BLaER1 (cell line): ENCODE measurements at regions not wholly inside any gene's neighbourhood (a gene's known extent, or its start where the extent isn't known, plus 50 kb on each side); places are given as distances from the start of the nearest gene placed in this dataset.

Experiments
- H3K27ac ChIP-seq: shearing (Covaris generic); formaldehyde crosslinking; 2 replicates; pipeline ENCODE4 v1.8.1; 2022
- H3K27me3 ChIP-seq: shearing (Covaris generic); formaldehyde crosslinking; 2 replicates; pipeline ENCODE4 v1.8.1; 2022
- H3K36me3 ChIP-seq: shearing (Covaris generic); formaldehyde crosslinking; 2 replicates; pipeline ENCODE4 v1.8.1; 2022
- H3K4me1 ChIP-seq: shearing (Covaris generic); formaldehyde crosslinking; 2 replicates; pipeline ENCODE4 v1.8.1; 2022
- H3K4me2 ChIP-seq: shearing (Covaris generic); formaldehyde crosslinking; 2 replicates; pipeline ENCODE4 v1.8.1; 2022
- H3K4me3 ChIP-seq: shearing (Covaris generic); formaldehyde crosslinking; 2 replicates; pipeline ENCODE4 v1.8.1; 2022
- H3K9ac ChIP-seq: shearing (Covaris generic); formaldehyde crosslinking; 2 replicates; pipeline ENCODE4 v1.8.1; 2022
- H3K9me3 ChIP-seq: shearing (Covaris generic); formaldehyde crosslinking; 2 replicates; pipeline ENCODE4 v1.8.1; 2022
- H4K20me1 ChIP-seq: shearing (Covaris generic); formaldehyde crosslinking; 2 replicates; pipeline ENCODE4 v1.8.1; 2022
- Cebpa-rat ChIP-seq: shearing (Covaris generic); IDR thresholded peaks from 2 replicates; pipeline ENCODE4 v1.8.1; 2022

DNA sequence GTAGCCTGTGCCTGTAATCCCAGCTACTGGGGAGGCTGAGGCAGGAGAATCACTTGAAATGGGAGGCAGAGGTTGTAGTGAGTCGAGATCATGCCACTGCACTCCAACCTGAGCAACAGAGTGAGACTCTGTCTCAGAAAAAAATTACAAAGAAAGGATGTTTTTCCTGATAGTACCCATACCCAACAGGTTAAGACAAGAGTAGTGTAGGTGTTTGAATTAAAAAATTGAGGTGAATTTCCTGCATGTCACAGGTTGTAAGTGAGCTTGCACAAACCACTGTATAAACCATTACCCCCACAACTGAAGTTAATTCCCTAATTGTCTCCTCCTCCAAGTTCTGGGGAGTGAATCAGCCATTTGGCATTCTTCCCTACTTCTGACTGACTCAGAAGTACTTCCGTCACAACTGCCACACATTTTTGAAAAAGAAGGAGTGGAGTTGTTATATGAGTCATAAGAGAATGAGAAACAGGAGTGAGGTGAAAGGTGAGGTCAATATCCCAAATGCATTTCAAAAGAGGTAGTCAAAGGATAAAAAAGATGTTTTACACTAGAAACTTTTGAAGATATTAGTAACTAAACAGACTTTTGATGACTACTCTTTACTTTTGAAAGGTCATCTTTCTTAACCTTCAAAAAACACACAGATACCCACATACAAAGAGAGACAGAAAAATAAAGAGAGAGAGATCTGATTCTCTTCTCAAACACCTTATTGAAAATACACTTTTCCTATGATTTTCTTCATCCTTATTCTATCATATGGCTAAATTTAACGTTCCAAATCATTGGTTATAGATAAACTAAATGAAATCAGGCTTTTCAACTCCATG is 134.5 kb downstream of the BTC start:
- Histone ChIP-seq H3K9me3 (no peaks in the 10 kb centered on the region), H3K4me1 (no peaks in the 10 kb centered on the region), H3K4me2 (no peak overlapping the region), H3K4me3 (no peak overlapping the region), H3K27me3 (no peaks in the 10 kb centered on the region), H3K9ac (no peak overlapping the region), H3K36me3 (no peaks in the 10 kb centered on the region), H4K20me1 (no peaks in the 10 kb centered on the region), H3K27ac (no peak overlapping the region)
- TF ChIP-seq Cebpa-rat: no peak

DNA sequence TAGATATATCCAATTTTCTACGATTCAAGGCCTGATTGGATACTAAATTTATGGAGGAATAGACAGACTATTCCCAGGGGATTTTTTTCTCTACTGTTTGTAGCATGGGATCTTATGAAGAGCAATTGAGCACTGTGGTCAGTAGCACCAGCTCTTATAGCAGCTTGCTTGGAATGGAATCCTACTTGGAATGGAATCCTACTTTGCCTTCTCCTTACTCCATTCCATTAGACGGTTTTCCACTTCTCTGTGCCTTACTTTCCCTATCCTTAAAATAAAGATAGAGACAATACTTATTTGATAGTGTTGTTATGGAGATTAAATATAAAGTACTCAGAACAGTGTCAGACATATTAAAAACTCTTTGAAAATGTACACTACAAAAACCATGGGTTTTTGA is 133.5 kb downstream of the BTC start:
- H3K9me3 ChIP-seq: no peaks in the 10 kb centered on the region
- no peaks in the 10 kb centered on the region for H3K4me1 ChIP-seq
- H3K4me3 ChIP-seq: no peak overlapping the region
- no peaks in the 10 kb centered on the region for H3K27me3 ChIP-seq
- no peak overlapping the region for H3K9ac ChIP-seq
- H3K27ac ChIP-seq: no peak overlapping the region
- H3K36me3 ChIP-seq: no peaks in the 10 kb centered on the region
- H3K4me2 ChIP-seq: no peak overlapping the region
- no peaks in the 10 kb centered on the region for H4K20me1 ChIP-seq
- TF ChIP-seq Cebpa-rat: no peak

GRCh38 chr4:74661427-74662201 is 132.7 kb downstream of the BTC start:
- H3K4me2 ChIP-seq: no peak overlapping the region
- no peaks in the 10 kb centered on the region for H4K20me1 ChIP-seq
- no peak overlapping the region for H3K9ac ChIP-seq
- no peak overlapping the region for H3K4me3 ChIP-seq
- H3K4me1 ChIP-seq: no peaks in the 10 kb centered on the region
- no peak for TF ChIP-seq Cebpa-rat
- H3K27ac ChIP-seq: no peak overlapping the region
- H3K36me3 ChIP-seq: no peaks in the 10 kb centered on the region
- no peaks in the 10 kb centered on the region for H3K27me3 ChIP-seq
- no peaks in the 10 kb centered on the region for H3K9me3 ChIP-seq

DNA sequence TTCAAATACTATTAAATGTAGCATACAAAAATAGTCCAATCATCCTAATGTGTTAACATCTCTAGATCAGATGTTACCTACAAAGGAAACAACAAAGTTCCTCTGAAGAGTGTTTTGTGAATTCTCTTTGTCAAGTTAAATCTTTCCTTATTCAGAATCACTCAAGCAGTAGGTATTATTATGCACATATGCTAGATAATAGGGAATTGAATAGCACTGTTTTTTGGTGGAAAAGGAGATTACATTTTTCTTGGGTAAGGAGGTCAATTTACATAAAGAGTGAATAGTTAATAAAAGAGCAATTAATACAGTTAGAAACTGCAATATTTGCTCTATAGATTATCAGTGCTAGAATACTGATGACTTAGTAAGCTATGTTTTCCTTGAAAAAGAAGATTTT is 130.7 kb downstream of the BTC start:
- Histone ChIP-seq H3K9ac (no peak overlapping the region), H3K27me3 (no peaks in the 10 kb centered on the region), H3K4me2 (no peak overlapping the region), H3K4me3 (no peak overlapping the region), H3K27ac (no peak overlapping the region), H4K20me1 (no peaks in the 10 kb centered on the region), H3K4me1 (no peaks in the 10 kb centered on the region), H3K36me3 (no peaks in the 10 kb centered on the region), H3K9me3 (no peaks in the 10 kb centered on the region)
- TF ChIP-seq Cebpa-rat: no peak

DNA sequence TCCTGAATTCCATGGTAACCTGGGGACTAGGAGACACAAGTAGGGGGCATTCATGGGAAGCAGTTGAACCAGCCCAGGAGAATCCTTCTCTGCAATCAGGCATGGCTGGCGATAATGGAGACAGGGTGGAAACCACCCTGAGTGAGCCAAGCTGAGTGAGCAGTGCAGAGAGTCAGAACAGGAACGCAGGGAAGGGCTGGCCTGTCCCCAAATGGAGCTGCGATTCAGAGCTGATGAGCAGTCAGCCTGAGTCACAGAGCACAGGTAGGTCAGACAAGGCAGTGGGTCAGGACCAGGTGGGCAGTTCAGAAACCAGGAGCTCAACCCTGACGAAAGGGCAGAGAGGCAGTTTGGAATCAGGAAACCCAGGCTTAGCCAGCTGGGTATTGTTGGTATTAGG is 129.0 kb downstream of the BTC start:
- Histone ChIP-seq H3K9me3 (no peaks in the 10 kb centered on the region), H3K4me1 (no peaks in the 10 kb centered on the region), H3K9ac (no peak overlapping the region), H3K36me3 (no peaks in the 10 kb centered on the region), H3K27me3 (no peaks in the 10 kb centered on the region), H3K4me2 (no peak overlapping the region), H3K27ac (no peak overlapping the region), H3K4me3 (no peak overlapping the region), H4K20me1 (no peaks in the 10 kb centered on the region)
- TF ChIP-seq Cebpa-rat: no peak

DNA sequence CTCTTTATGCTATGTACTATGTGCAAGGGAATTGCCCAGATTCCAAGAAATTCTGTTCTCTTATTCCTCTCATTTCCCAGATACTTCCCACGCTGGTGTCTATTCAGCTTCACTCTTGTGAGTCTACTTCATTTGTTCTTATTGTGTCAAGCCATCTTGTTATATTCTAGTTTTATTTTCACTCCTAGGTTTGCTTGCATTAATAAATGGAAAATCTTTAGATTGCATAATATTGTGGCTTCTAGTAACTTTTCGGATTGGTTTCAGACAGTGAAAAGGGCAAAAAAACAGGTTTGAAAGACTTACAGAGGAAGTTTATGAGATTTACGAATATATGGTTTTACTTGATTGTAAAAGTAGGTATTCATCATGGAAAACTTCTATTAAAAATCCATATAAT is 128.4 kb downstream of the BTC start:
- TF ChIP-seq Cebpa-rat: no peak
- Histone ChIP-seq H3K27me3 (no peaks in the 10 kb centered on the region), H3K4me3 (no peak overlapping the region), H3K27ac (no peak overlapping the region), H3K4me1 (no peaks in the 10 kb centered on the region), H3K9ac (no peak overlapping the region), H3K36me3 (no peaks in the 10 kb centered on the region), H3K4me2 (no peak overlapping the region), H4K20me1 (no peaks in the 10 kb centered on the region), H3K9me3 (no peaks in the 10 kb centered on the region)

DNA sequence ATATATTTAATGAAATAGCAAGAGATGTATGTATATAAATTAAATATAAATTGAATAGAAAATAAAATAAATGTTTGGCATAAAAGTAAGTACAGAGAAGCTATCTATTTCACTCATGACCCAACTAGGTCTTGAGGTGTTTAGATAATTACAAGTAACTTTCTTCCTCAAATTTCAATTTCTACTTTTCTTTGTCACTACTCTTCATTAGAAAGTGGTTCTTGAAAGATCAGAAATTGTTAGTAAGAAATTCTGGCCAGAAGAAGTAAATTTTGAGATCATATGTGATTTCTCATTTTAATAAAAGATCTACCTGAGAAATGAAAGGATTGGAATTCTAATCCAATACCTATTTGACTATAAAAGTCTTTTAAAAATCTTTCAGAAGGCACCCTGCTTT is 126.9 kb downstream of the BTC start:
- H3K27me3 ChIP-seq: no peaks in the 10 kb centered on the region
- TF ChIP-seq Cebpa-rat: no peak
- no peaks in the 10 kb centered on the region for H4K20me1 ChIP-seq
- no peak overlapping the region for H3K4me2 ChIP-seq
- no peak overlapping the region for H3K9ac ChIP-seq
- H3K9me3 ChIP-seq: no peaks in the 10 kb centered on the region
- no peaks in the 10 kb centered on the region for H3K4me1 ChIP-seq
- H3K4me3 ChIP-seq: no peak overlapping the region
- H3K36me3 ChIP-seq: no peaks in the 10 kb centered on the region
- no peak overlapping the region for H3K27ac ChIP-seq

DNA sequence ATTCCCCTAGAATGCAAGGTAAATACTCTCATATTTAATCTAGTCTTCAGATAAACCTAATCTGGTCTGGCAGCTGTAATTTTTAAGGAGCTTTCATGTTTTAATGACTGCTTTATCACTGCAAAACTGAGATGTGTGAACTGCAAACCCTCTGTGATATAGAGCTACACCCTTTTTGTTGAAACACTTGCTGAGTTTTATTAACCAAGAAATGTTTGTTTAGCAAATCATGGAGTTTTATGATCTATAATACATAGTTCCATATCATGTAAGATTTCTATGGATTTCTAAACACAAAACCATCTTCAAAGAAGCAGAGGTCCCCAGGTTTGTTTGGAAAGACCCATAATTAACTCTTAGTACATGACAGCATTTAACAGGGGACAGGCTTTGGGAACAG is 126.4 kb downstream of the BTC start:
- Histone ChIP-seq H4K20me1 (no peaks in the 10 kb centered on the region), H3K36me3 (no peaks in the 10 kb centered on the region), H3K27ac (no peak overlapping the region), H3K4me1 (no peaks in the 10 kb centered on the region), H3K4me2 (no peak overlapping the region), H3K27me3 (no peaks in the 10 kb centered on the region), H3K9ac (no peak overlapping the region), H3K9me3 (no peaks in the 10 kb centered on the region), H3K4me3 (no peak overlapping the region)
- no peak for TF ChIP-seq Cebpa-rat

GRCh38 chr4:74669702-74670101 is 124.6 kb downstream of the BTC start:
- H3K36me3 ChIP-seq: no peaks in the 10 kb centered on the region
- no peaks in the 10 kb centered on the region for H3K4me1 ChIP-seq
- no peak overlapping the region for H3K4me3 ChIP-seq
- no peak overlapping the region for H3K27ac ChIP-seq
- no peaks in the 10 kb centered on the region for H3K9me3 ChIP-seq
- H4K20me1 ChIP-seq: no peaks in the 10 kb centered on the region
- no peak for TF ChIP-seq Cebpa-rat
- no peak overlapping the region for H3K9ac ChIP-seq
- H3K27me3 ChIP-seq: no peaks in the 10 kb centered on the region
- H3K4me2 ChIP-seq: no peak overlapping the region

DNA sequence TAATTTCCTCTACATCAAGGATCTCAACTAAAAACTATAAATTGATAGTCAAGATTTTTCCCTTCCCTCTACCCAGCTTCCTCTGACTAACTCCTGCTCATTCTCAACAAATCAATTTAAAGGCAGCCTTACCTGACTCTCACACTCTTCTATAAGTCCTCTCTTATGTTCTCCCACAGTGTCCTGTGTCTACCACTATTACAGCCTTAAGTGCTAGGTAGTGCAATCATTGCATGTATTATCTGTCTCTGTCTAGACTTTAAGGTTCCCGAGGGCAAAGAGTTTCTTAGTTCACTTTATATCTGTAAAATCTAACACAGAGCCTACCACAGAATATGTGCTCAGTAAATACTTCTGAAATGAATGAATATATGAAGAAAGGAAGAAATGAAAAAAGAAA is 123.7 kb downstream of the BTC start:
- TF ChIP-seq Cebpa-rat: no peak
- H3K4me3 ChIP-seq: no peak overlapping the region
- no peaks in the 10 kb centered on the region for H4K20me1 ChIP-seq
- H3K9ac ChIP-seq: no peak overlapping the region
- no peak overlapping the region for H3K27ac ChIP-seq
- no peaks in the 10 kb centered on the region for H3K9me3 ChIP-seq
- no peaks in the 10 kb centered on the region for H3K4me1 ChIP-seq
- no peaks in the 10 kb centered on the region for H3K27me3 ChIP-seq
- H3K4me2 ChIP-seq: no peak overlapping the region
- no peaks in the 10 kb centered on the region for H3K36me3 ChIP-seq
